ENCODE measurements at regions not wholly inside any gene's neighbourhood (a gene's known extent, or its start where the extent isn't known, plus 50 kb on each side); places are given as distances from the start of the nearest gene placed in this dataset.
"Not testable (repeated sequence)": the region's sequence is repeated elsewhere in the genome, so short reads cannot be mapped to it uniquely, and the experiment has no call there.

GRCh38 chr2:137886083-137886831 is 78.0 kb upstream of the HNMT start:
- DNase-seq (ENCODE audit: low read depth in 2 of 2) = no peak

GRCh38 chr2:137888845-137889244 is 75.4 kb upstream of the HNMT start:
- no peak for DNase-seq (ENCODE audit: low read depth in 2 of 2)

GRCh38 chr2:137892739-137893138 is 71.5 kb upstream of the HNMT start:
- no peak for DNase-seq (ENCODE audit: low read depth in 2 of 2)

GRCh38 chr2:137893145-137893544 is 71.1 kb upstream of the HNMT start:
- DNase-seq (ENCODE audit: low read depth in 2 of 2) = no peak

GRCh38 chr2:137896467-137896866 is 67.8 kb upstream of the HNMT start:
- no peak for DNase-seq (ENCODE audit: low read depth in 2 of 2)

GRCh38 chr2:137897082-137897481 is 67.2 kb upstream of the HNMT start:
- no peak for DNase-seq (ENCODE audit: low read depth in 2 of 2)

GRCh38 chr2:137900421-137901141 is 63.7 kb upstream of the HNMT start:
- no peak for DNase-seq (ENCODE audit: low read depth in 2 of 2)

- DNase-seq (ENCODE audit: low read depth in 2 of 2) = no peak
Observed at GRCh38 chr2:137910641-137911040, 53.6 kb upstream of the HNMT start.

GRCh38 chr2:137912371-137912770 is 51.9 kb upstream of the HNMT start:
- DNase-seq (ENCODE audit: low read depth in 2 of 2) = no peak

- no peak for DNase-seq (ENCODE audit: low read depth in 2 of 2)
Observed at GRCh38 chr2:137913169-137913568, 51.1 kb upstream of the HNMT start.

- DNase-seq (ENCODE audit: low read depth in 2 of 2) = not testable (repeated sequence)
Observed at GRCh38 chr2:137913648-137914047, 50.6 kb upstream of the HNMT start.
